ENCODE measurements at regions not wholly inside any gene's neighbourhood (a gene's known extent, or its start where the extent isn't known, plus 50 kb on each side); places are given as distances from the start of the nearest gene placed in this dataset.
A peak's percentile ranks its signal among the peaks of the same experiment; 100 is the strongest.

GRCh38 chr12:115387467-115387901 lies 703.5 kb upstream of the TBX3 start:
- no peaks in the 10 kb centered on the region for H3K27me3 ChIP-seq (replicated peaks in 1 of 4; ENCODE audit: control insufficient read depth in 3 of 4, extremely low read depth in 1 of 4, insufficient read depth in 3 of 4, low read length in 3 of 4)
- no peak overlapping the region for H3K23ac ChIP-seq (ENCODE audit: insufficient read length)
- no peak overlapping the region for H4K5ac ChIP-seq (ENCODE audit: insufficient read length, low read depth, low read length)
- H2BK20ac ChIP-seq (ENCODE audit: low read length) = no peak overlapping the region
- no peak overlapping the region for H3K9ac ChIP-seq (replicated peaks in 1 of 4; ENCODE audit: extremely low read depth in 1 of 4, low read depth in 3 of 4, low read length in 3 of 4)
- TF ChIP-seq CTCF (IDR thresholded peaks at IDR 0.05; ENCODE audit: control extremely low read depth in 1 of 3, insufficient read depth in 1 of 3, low read depth in 1 of 3, low read length in 3 of 3) (no peak), MAFK (IDR thresholded peaks at IDR 0.05; ENCODE audit: low read depth, low read length) (no peak), BRCA1 (IDR thresholded peaks at IDR 0.05; ENCODE audit: low read depth, low read length) (no peak), TEAD4 (IDR thresholded peaks at IDR 0.05; ENCODE audit: low read depth, low read length) (no peak), RAD21 (IDR thresholded peaks at IDR 0.05 in 1 of 2, conservative IDR thresholded peaks at IDR 0.05 in 1 of 2; ENCODE audit: low read depth in 2 of 2, low read length in 2 of 2) (0 out of 4 replicates have a peak, but pooled peaks of 1 of the 2 experiments have one; percentile 10), ASH2L (IDR thresholded peaks at IDR 0.05; ENCODE audit: low read length) (no peak), RFX5 (IDR thresholded peaks at IDR 0.05; ENCODE audit: borderline replicate concordance, low read depth, low read length) (no peak)
- H3K23me2 ChIP-seq (ENCODE audit: low read depth, low read length) = no peaks in the 10 kb centered on the region
- no peak overlapping the region for H4K91ac ChIP-seq (replicated peaks; ENCODE audit: insufficient read length, low read length)
- H2AK5ac ChIP-seq (ENCODE audit: low read depth, low read length) = no peak overlapping the region
- no peak overlapping the region for H2BK15ac ChIP-seq (ENCODE audit: low read length)
- H3K4me2 ChIP-seq (ENCODE audit: insufficient read depth in 1 of 2, low read depth in 2 of 2, low read length in 2 of 2) = no peak overlapping the region
- 51% methylated on average over 5 of the region's 5 CpGs; no CpG with 5 or more reads in 1 of the 2 experiments for WGBS, 2 experiments (ENCODE audit: extremely low coverage in 1 of 2, insufficient coverage in 1 of 2, insufficient read length in 1 of 2, insufficient replicate concordance in 2 of 2, low coverage in 1 of 2, low lambda C conversion rate in 2 of 2, missing lambda C conversion rate in 1 of 2)
- DNase-seq (ENCODE audit: low read depth in 1 of 2, low spot score in 2 of 2) (no peak), FAIRE-seq (no peak)
- no peak overlapping the region for H2BK120ac ChIP-seq (replicated peaks; ENCODE audit: low read depth, low read length)
- ChIA-PET CTCF (ENCODE audit: partially characterized antibody) (no interaction called here), POLR2A (ENCODE audit: partially characterized antibody) (no interaction called here)
- no peak overlapping the region for H3K56ac ChIP-seq (replicated peaks; ENCODE audit: insufficient read length, low read depth, low read length)
- H3K4me3 ChIP-seq (ENCODE audit: extremely low read depth in 1 of 4, insufficient read depth in 2 of 4, low read depth in 3 of 4, low read length in 4 of 4) = no peak overlapping the region
- H4K8ac ChIP-seq (ENCODE audit: extremely low read depth, insufficient read depth, low read length) = no peak overlapping the region
- H3K79me1 ChIP-seq (ENCODE audit: low read depth, low read length) = no peaks in the 10 kb centered on the region
- H3K14ac ChIP-seq (ENCODE audit: insufficient read length) = no peak overlapping the region
- H3K4ac ChIP-seq (replicated peaks; ENCODE audit: insufficient read length, low read depth, low read length) = no peak overlapping the region
- H3K27ac ChIP-seq (ENCODE audit: low read depth, low read length) = no peak overlapping the region
- H2BK5ac ChIP-seq (ENCODE audit: low read depth, low read length) = no peak overlapping the region
- H3K4me1 ChIP-seq (replicated peaks in 1 of 4; ENCODE audit: control insufficient read depth in 3 of 4, insufficient read depth in 4 of 4, low read length in 3 of 4) = no peaks in the 10 kb centered on the region
- H3K18ac ChIP-seq (ENCODE audit: extremely low read depth, low read length) = no peak overlapping the region
- no peaks in the 10 kb centered on the region for H3K9me3 ChIP-seq (ENCODE audit: insufficient read depth in 2 of 2, low read depth in 1 of 2, low read length in 1 of 2)
- H2BK12ac ChIP-seq (ENCODE audit: low read depth, low read length) = no peak overlapping the region
- no peaks in the 10 kb centered on the region for H3K79me2 ChIP-seq (ENCODE audit: control insufficient read depth in 1 of 2, insufficient read depth in 2 of 2, low read length in 2 of 2)
- no peaks in the 10 kb centered on the region for H4K20me1 ChIP-seq (replicated peaks in 1 of 2; ENCODE audit: control insufficient read depth in 1 of 2, insufficient read depth in 2 of 2, low read length in 2 of 2)
- H2AFZ ChIP-seq (ENCODE audit: low read length) = no peak overlapping the region
- no peaks in the 10 kb centered on the region for H3K36me3 ChIP-seq (ENCODE audit: control insufficient read depth in 2 of 4, insufficient read depth in 4 of 4, low read length in 3 of 4)

Measured in H1 (cell line).